ENCODE measurements at regions not wholly inside any gene's neighbourhood (a gene's known extent, or its start where the extent isn't known, plus 50 kb on each side); places are given as distances from the start of the nearest gene placed in this dataset.

DNA sequence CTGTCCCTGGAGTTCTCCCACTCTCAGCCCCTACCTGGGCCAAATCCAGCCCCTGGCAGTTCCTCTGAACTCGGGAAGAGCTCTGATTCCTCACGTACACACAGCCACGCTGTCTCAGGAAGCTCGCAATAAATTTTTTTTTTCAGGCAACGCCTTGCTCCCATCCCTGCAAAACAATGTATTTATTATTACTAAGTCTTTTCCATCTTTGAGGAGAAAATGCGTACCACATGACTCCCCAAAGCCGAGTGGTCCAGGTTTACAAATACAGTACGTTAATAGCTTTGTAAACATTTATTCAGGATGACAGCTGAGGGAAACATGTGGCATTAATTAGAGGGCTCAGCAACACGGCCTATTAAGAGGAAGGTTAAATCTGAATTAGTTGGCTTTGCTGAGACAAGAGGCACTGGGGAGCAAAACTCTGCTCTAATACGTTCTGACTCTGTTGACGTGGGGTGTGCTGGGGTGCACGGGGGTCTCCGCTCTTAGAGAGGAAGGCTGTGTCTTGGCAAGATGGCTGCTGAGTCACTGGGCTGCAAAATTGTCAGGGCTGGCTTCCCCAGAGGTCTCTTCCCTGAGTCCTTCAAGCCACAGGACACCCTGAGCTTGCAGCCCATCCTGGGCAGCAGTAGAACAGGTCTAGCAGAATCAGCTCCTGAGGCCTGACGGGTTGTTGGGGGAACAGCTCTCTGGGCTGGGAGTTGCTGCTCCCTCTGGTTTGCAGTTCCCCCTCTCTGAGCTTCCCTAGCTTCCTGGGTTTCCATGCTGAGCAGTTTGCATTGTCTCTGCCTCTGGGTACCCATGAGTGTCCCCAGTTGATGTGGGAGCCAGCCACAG, 185.2 kb upstream of the TBX3 start:
- TF ChIP-seq ZNF8 (CRISPR knock-in tag; IDR thresholded peaks at IDR 0.05) = peak; percentile 96
- TF ChIP-seq, protein P1, sequence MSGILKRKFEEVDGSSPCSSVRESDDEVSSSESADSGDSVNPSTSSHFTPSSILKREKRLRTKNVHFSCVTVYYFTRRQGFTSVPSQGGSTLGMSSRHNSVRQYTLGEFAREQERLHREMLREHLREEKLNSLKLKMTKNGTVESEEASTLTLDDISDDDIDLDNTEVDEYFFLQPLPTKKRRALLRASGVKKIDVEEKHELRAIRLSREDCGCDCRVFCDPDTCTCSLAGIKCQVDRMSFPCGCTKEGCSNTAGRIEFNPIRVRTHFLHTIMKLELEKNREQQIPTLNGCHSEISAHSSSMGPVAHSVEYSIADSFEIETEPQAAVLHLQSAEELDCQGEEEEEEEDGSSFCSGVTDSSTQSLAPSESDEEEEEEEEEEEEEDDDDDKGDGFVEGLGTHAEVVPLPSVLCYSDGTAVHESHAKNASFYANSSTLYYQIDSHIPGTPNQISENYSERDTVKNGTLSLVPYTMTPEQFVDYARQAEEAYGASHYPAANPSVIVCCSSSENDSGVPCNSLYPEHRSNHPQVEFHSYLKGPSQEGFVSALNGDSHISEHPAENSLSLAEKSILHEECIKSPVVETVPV (CRISPR knock-in tag; IDR thresholded peaks at IDR 0.05) = no peak
- TF ChIP-seq, protein P2, sequence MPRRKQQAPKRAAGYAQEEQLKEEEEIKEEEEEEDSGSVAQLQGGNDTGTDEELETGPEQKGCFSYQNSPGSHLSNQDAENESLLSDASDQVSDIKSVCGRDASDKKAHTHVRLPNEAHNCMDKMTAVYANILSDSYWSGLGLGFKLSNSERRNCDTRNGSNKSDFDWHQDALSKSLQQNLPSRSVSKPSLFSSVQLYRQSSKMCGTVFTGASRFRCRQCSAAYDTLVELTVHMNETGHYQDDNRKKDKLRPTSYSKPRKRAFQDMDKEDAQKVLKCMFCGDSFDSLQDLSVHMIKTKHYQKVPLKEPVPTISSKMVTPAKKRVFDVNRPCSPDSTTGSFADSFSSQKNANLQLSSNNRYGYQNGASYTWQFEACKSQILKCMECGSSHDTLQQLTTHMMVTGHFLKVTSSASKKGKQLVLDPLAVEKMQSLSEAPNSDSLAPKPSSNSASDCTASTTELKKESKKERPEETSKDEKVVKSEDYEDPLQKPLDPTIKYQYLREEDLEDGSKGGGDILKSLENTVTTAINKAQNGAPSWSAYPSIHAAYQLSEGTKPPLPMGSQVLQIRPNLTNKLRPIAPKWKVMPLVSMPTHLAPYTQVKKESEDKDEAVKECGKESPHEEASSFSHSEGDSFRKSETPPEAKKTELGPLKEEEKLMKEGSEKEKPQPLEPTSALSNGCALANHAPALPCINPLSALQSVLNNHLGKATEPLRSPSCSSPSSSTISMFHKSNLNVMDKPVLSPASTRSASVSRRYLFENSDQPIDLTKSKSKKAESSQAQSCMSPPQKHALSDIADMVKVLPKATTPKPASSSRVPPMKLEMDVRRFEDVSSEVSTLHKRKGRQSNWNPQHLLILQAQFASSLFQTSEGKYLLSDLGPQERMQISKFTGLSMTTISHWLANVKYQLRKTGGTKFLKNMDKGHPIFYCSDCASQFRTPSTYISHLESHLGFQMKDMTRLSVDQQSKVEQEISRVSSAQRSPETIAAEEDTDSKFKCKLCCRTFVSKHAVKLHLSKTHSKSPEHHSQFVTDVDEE (CRISPR knock-in tag; IDR thresholded peaks at IDR 0.05) = 0 out of 2 replicates have a peak, but pooled peaks have one; percentile 22
- TF ChIP-seq ZNF565 (CRISPR knock-in tag; conservative IDR thresholded peaks at IDR 0.05; ENCODE audit: low read depth) = no peak
- TF ChIP-seq TCF4 (CRISPR knock-in tag; IDR thresholded peaks at IDR 0.05; ENCODE audit: borderline replicate concordance) = peak; percentile 79
- peak; percentile 95 for ATAC-seq

DNA sequence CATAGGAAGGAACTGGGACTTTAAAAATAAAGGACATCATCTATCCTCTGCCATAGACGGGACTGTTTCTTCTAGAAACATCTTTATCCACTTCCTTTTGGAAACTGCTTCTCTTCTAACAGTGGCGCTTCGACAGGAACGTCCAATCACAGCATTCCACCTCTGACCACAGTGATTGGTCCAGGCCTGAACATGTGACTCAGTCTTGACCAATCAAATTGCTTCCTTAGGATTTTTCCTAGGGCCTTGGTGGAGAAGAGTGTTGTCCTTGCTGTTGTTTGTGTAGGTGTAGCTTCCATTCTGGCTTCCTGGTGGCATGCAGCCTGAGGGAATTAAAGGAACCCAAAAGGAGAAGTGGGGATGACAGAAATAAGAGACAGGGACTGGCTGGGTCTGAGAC, 182.4 kb upstream of the TBX3 start:
- no peak for ATAC-seq
- TF ChIP-seq ZNF565 (CRISPR knock-in tag; conservative IDR thresholded peaks at IDR 0.05; ENCODE audit: low read depth) = no peak
- TF ChIP-seq ISL1 (CRISPR knock-in tag; IDR thresholded peaks at IDR 0.05) = no peak
- TF ChIP-seq ZNF70 (CRISPR knock-in tag; IDR thresholded peaks at IDR 0.05) = no peak
- TF ChIP-seq ZFP30 (CRISPR knock-in tag; IDR thresholded peaks at IDR 0.05) = no peak
- TF ChIP-seq, protein P3, sequence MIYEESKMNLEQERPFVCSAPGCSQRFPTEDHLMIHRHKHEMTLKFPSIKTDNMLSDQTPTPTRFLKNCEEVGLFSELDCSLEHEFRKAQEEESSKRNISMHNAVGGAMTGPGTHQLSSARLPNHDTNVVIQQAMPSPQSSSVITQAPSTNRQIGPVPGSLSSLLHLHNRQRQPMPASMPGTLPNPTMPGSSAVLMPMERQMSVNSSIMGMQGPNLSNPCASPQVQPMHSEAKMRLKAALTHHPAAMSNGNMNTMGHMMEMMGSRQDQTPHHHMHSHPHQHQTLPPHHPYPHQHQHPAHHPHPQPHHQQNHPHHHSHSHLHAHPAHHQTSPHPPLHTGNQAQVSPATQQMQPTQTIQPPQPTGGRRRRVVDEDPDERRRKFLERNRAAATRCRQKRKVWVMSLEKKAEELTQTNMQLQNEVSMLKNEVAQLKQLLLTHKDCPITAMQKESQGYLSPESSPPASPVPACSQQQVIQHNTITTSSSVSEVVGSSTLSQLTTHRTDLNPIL (CRISPR knock-in tag; IDR thresholded peaks at IDR 0.05; ENCODE audit: low read depth) = no peak
- TF ChIP-seq OSR1 (CRISPR knock-in tag; IDR thresholded peaks at IDR 0.05) = no peak
- TF ChIP-seq TCF4 (CRISPR knock-in tag; IDR thresholded peaks at IDR 0.05; ENCODE audit: borderline replicate concordance) = no peak
- no peak for TF ChIP-seq BACH2 (CRISPR knock-in tag; IDR thresholded peaks at IDR 0.05; ENCODE audit: borderline replicate concordance)
- TF ChIP-seq, protein P4, sequence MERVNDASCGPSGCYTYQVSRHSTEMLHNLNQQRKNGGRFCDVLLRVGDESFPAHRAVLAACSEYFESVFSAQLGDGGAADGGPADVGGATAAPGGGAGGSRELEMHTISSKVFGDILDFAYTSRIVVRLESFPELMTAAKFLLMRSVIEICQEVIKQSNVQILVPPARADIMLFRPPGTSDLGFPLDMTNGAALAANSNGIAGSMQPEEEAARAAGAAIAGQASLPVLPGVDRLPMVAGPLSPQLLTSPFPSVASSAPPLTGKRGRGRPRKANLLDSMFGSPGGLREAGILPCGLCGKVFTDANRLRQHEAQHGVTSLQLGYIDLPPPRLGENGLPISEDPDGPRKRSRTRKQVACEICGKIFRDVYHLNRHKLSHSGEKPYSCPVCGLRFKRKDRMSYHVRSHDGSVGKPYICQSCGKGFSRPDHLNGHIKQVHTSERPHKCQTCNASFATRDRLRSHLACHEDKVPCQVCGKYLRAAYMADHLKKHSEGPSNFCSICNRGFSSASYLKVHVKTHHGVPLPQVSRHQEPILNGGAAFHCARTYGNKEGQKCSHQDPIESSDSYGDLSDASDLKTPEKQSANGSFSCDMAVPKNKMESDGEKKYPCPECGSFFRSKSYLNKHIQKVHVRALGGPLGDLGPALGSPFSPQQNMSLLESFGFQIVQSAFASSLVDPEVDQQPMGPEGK (CRISPR knock-in tag; IDR thresholded peaks at IDR 0.05; ENCODE audit: borderline replicate concordance) = no peak
- no peak for TF ChIP-seq ZC3H10 (CRISPR knock-in tag; IDR thresholded peaks at IDR 0.05)
- TF ChIP-seq, protein P5, sequence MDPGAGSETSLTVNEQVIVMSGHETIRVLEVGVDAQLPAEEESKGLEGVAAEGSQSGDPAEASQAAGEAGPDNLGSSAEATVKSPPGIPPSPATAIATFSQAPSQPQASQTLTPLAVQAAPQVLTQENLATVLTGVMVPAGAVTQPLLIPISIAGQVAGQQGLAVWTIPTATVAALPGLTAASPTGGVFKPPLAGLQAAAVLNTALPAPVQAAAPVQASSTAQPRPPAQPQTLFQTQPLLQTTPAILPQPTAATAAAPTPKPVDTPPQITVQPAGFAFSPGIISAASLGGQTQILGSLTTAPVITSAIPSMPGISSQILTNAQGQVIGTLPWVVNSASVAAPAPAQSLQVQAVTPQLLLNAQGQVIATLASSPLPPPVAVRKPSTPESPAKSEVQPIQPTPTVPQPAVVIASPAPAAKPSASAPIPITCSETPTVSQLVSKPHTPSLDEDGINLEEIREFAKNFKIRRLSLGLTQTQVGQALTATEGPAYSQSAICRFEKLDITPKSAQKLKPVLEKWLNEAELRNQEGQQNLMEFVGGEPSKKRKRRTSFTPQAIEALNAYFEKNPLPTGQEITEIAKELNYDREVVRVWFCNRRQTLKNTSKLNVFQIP (CRISPR knock-in tag; IDR thresholded peaks at IDR 0.05; ENCODE audit: borderline replicate concordance, low read depth) = no peak
- TF ChIP-seq RARB (CRISPR knock-in tag; IDR thresholded peaks at IDR 0.05) = no peak
- no peak for TF ChIP-seq TOX (CRISPR knock-in tag; IDR thresholded peaks at IDR 0.05; ENCODE audit: borderline replicate concordance)
- no peak for TF ChIP-seq ARNTL (CRISPR knock-in tag; IDR thresholded peaks at IDR 0.05; ENCODE audit: borderline replicate concordance, low read depth)
- TF ChIP-seq ZNF8 (CRISPR knock-in tag; IDR thresholded peaks at IDR 0.05) = no peak

DNA sequence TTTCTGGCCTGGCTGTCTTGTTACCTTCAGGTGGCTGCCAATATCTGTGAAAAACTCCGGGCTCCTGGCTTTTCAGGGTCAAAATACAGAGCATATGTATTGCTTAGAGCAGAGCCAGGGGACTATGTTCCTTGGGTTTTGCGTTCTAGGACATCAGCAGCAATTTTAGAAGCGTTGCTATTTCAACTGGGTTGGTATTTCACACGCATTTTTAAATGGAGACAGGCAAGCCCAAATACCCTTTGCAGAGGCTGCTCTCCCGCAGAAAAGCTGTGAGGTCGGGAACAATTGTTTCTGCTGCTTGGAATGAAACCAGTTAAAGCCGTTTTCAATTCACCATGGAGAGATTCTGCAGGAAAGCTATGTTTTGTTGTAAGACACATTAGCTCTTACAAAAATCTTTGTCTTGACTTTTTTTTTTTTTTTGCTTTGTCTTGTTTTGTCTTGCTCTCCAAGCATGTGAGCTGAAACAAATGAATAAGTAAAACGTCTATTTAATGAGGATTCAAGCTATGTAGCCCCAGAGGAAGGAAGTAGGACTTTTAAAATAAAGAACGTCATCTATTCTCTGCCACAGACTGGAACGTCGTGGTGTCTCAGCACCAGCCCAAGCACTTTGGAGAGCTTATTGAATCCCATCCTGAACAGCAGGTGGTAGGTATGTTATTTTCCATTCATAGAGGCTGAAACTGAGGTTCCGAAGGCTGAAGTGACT, 181.0 kb upstream of the TBX3 start:
- ATAC-seq = no peak
- TF ChIP-seq ZNF565 (CRISPR knock-in tag; conservative IDR thresholded peaks at IDR 0.05; ENCODE audit: low read depth) (no peak), ISL1 (CRISPR knock-in tag; IDR thresholded peaks at IDR 0.05) (no peak), BACH2 (CRISPR knock-in tag; IDR thresholded peaks at IDR 0.05; ENCODE audit: borderline replicate concordance) (no peak), CSDC2 (CRISPR knock-in tag; IDR thresholded peaks at IDR 0.05) (no peak), ZNF8 (CRISPR knock-in tag; IDR thresholded peaks at IDR 0.05) (no peak), ZC3H10 (CRISPR knock-in tag; IDR thresholded peaks at IDR 0.05) (no peak), ARNTL (CRISPR knock-in tag; IDR thresholded peaks at IDR 0.05; ENCODE audit: borderline replicate concordance, low read depth) (no peak), RARB (CRISPR knock-in tag; IDR thresholded peaks at IDR 0.05) (no peak), SNAI2 (CRISPR knock-in tag; IDR thresholded peaks at IDR 0.05) (no peak), TCF4 (CRISPR knock-in tag; IDR thresholded peaks at IDR 0.05; ENCODE audit: borderline replicate concordance) (no peak)
- TF ChIP-seq, protein P5 (CRISPR knock-in tag; IDR thresholded peaks at IDR 0.05; ENCODE audit: borderline replicate concordance, low read depth) = no peak
- TF ChIP-seq, protein P3 (CRISPR knock-in tag; IDR thresholded peaks at IDR 0.05; ENCODE audit: low read depth) = no peak
- TF ChIP-seq, protein P4 (CRISPR knock-in tag; IDR thresholded peaks at IDR 0.05; ENCODE audit: borderline replicate concordance) = no peak
